Heart right ventricle (tissue), 16 donors: ENCODE measurements at regions not wholly inside any gene's neighbourhood (a gene's known extent, or its start where the extent isn't known, plus 50 kb on each side); places are given as distances from the start of the nearest gene placed in this dataset.

Experiments
- ATAC-seq, 8 donors: fragments of 200-7000 bp; cut with Tn5 transposase; one replicate each; pipeline ENCODE4 v1.9.1; 2020; ENCODE audit warnings: mild to moderate bottlenecking in 8 of 8, moderate library complexity in 8 of 8, moderate number of reproducible peaks in 1 of 8
- DNase-seq, 2 donors: peaks; one replicate each; pipeline ENCODE4 v3.0.0-alpha.2; 2020
- H3K27ac ChIP-seq, 10 donors: fragments of 200-600 bp; sonication (generic) in 2 of 10; one replicate each; pipeline versions ENCODE4 v1.5.0 to v1.8.0; 2020 to 2022; ENCODE audit warnings: mild to moderate bottlenecking in 3 of 10
- H3K27me3 ChIP-seq, 7 donors: fragments of 200-600 bp; one replicate each; pipeline ENCODE4 v1.8.0; 2021 to 2022; ENCODE audit warnings: mild to moderate bottlenecking in 2 of 7
- H3K36me3 ChIP-seq, 9 donors: fragments of 200-600 bp; sonication (generic) in 1 of 9; one replicate each; pipeline versions ENCODE4 v1.5.0 to v1.8.0; 2020 to 2022; ENCODE audit warnings: mild to moderate bottlenecking in 2 of 9
- H3K4me1 ChIP-seq, 9 donors: fragments of 200-600 bp; sonication (generic) in 1 of 9; one replicate each; pipeline versions ENCODE4 v1.5.0 to v1.8.0; 2020 to 2022; ENCODE audit warnings: mild to moderate bottlenecking in 4 of 9
- H3K4me3 ChIP-seq, 10 donors: fragments of 200-600 bp; sonication (generic) in 2 of 10; one replicate each; pipeline versions ENCODE4 v1.5.0 to v1.8.0; 2020 to 2022; ENCODE audit warnings: mild to moderate bottlenecking in 7 of 10, moderate library complexity in 2 of 10
- H3K9me3 ChIP-seq, 11 donors: fragments of 200-600 bp in 10 of 11; sonication (generic) in 2 of 11; one replicate each; pipeline versions ENCODE4 v1.5.0 to v1.8.0; 2013 to 2022; ENCODE audit warnings: mild to moderate bottlenecking in 2 of 11, control low read depth in 1 of 11, moderate library complexity in 1 of 11
- CTCF ChIP-seq, 9 donors: fragments of 200-600 bp; sonication (generic) in 2 of 9; IDR thresholded peaks; one replicate each; pipeline versions ENCODE4 v1.5.0 to v1.8.0; 2021 to 2022; ENCODE audit warnings: antibody characterized with exemption in 9 of 9, mild to moderate bottlenecking in 5 of 9, moderate library complexity in 1 of 9
- WGBS, 2 donors: extraction: QIAGEN DNeasy Blood & Tissue Kit; methylation state at CpG; one replicate each; pipeline ENCODE4 v1.1.7; 2013; ENCODE audit warnings: inconsistent platforms in 1 of 2; 5-methylcytosine and 5-hydroxymethylcytosine counted together
- intact Hi-C, 10 donors: fragments of 100-400 bp; cut with DNase I; formaldehyde crosslinking; loops; one replicate each; pipeline versions ENCODE4 v1.11.1 to v1.14.2; 2022
- donor health status: Arrhythmogenic right ventricular cardiomyopathy.
- donor health status: ischemic (EF 13 %, LVEDD 7.1; RV severe dilation, severe dysfunction).
- donor health status: healthy with polysubstance abuse.
- donor health status: DM: no; HTN: yes; CAD: no.
- donor health status: DM: no; HTN: no; CAD: no.
- donor health status: ischemic (EF 25% LVEDD 6.9; RV normal size, moderate dysfunction).
- donor health status: ischemic (EF 25% LVEDD 5.7; RV mildly dilated, moderate dysfunction).
- donor health status: healthy.
- donor health status: DM: yes; HTN: yes; CAD: no.
- donor health status: Ischemic cardiomyopathy.
- donor health status: ischemic (EF 35%, LVEDD 5.7; RV mildly dilated, moderate dysfunction).
- donor health status: nonischemic (EF 11% LVEDD 7.7; RV severe dilation, severe dysfunction).
- donor health status: DM: yes; HTN: yes; CAD: no.
- donor health status: PGD.
- donor health status: ischemic (EF 29% LVEDD 5.4; RV normal size, mild dysfunction).
- donor health status: nonischemic (EF 23%, LVEDD 6.1; RV moderate dilation, normal function).

- WGBS, 2 donors: 93 to 94% methylated on average over 3 of the region's 3 CpGs
- Histone ChIP-seq H3K27me3 (no peaks in the 10 kb centered on the region), H3K9me3 (peaks cover 0 to 22% (median 12%) of the 10 kb centered on the region in 11 donors), H3K4me3 (no peak overlapping the region), H3K4me1 (peaks cover 0 to 14% (median 6%) of the 10 kb centered on the region in 9 donors), H3K36me3 (no peaks in the 10 kb centered on the region), H3K27ac (peak overlapping the region in 1 of 10 donors; percentile 72)
- TF ChIP-seq CTCF (IDR thresholded peaks at IDR 0.05): no peak
- ATAC-seq (no peak), DNase-seq (no peak)
- intact Hi-C loops: loop anchor here in 1 of 10 donors (10.0 kb wide), 1 partner anchor 50 kb away; no protein-coding TSS in a partner anchor
These were observed 126.3 kb upstream of the RPS23 start for GRCh38 chr5:82404382-82404945.

GRCh38 chr5:82403724-82404123 lies 125.6 kb upstream of the RPS23 start:
- WGBS, 2 donors: 82 to 83% methylated on average over 2 of the region's 2 CpGs
- intact Hi-C loops: loop anchor here in 1 of 10 donors (10.0 kb wide), 1 partner anchor 49 kb away; no protein-coding TSS in a partner anchor

GRCh38 chr5:82403026-82403425 lies 124.9 kb upstream of the RPS23 start:
- peaks cover 0 to 22% (median 12%) of the 10 kb centered on the region in 11 donors for H3K9me3 ChIP-seq
- TF ChIP-seq CTCF (IDR thresholded peaks at IDR 0.05): no peak
- intact Hi-C loops: loop anchor here in 1 of 10 donors (10.0 kb wide), 1 partner anchor 48 kb away; no protein-coding TSS in a partner anchor
- 75 to 76% methylated on average over 2 of the region's 2 CpGs for WGBS, 2 donors
- H3K27me3 ChIP-seq: no peaks in the 10 kb centered on the region
- H3K4me3 ChIP-seq: no peak overlapping the region
- H3K36me3 ChIP-seq: no peaks in the 10 kb centered on the region
- H3K4me1 ChIP-seq: peaks cover 0 to 14% (median 6%) of the 10 kb centered on the region in 9 donors
- no peak for DNase-seq
- no peak for ATAC-seq
- H3K27ac ChIP-seq: no peak overlapping the region

More at GRCh38 chr5:82403724-82404123, 125.6 kb upstream of the RPS23 start:
- Histone ChIP-seq H3K27ac (no peak overlapping the region), H3K4me1 (peaks cover 0 to 14% (median 6%) of the 10 kb centered on the region in 9 donors), H3K27me3 (no peaks in the 10 kb centered on the region), H3K9me3 (peaks cover 0 to 22% (median 12%) of the 10 kb centered on the region in 11 donors), H3K4me3 (no peak overlapping the region), H3K36me3 (no peaks in the 10 kb centered on the region)
- no peak for ATAC-seq
- DNase-seq: no peak
- TF ChIP-seq CTCF (IDR thresholded peaks at IDR 0.05): no peak

- ATAC-seq: no peak
- H3K27me3 ChIP-seq: no peaks in the 10 kb centered on the region
- no peaks in the 10 kb centered on the region for H3K36me3 ChIP-seq
- no peak overlapping the region for H3K27ac ChIP-seq
- DNase-seq: no peak
- intact Hi-C loops: no loop called here
- H3K9me3 ChIP-seq: peaks cover 0 to 14% (median 6%) of the 10 kb centered on the region in 11 donors
- whole genome bisulfite sequencing, 2 donors: 97 to 100% methylated on average over 2 of the region's 2 CpGs
- peaks cover 0 to 13% (median 7%) of the 10 kb centered on the region in 9 donors for H3K4me1 ChIP-seq
- TF ChIP-seq CTCF (IDR thresholded peaks at IDR 0.05): no peak
- no peak overlapping the region for H3K4me3 ChIP-seq
These were observed 121.0 kb upstream of the RPS23 start for GRCh38 chr5:82399111-82399510.
